GM18858 (cell line): ENCODE measurements at regions not wholly inside any gene's neighbourhood (a gene's known extent, or its start where the extent isn't known, plus 50 kb on each side); places are given as distances from the start of the nearest gene placed in this dataset.

ENCODE experiments used
- ATAC-seq: cut with Tn5 transposase; IDR thresholded peaks from one replicate; pipeline ENCODE4 v1.9.1; 2021; ENCODE audit not compliant: unreplicated experiment

DNA sequence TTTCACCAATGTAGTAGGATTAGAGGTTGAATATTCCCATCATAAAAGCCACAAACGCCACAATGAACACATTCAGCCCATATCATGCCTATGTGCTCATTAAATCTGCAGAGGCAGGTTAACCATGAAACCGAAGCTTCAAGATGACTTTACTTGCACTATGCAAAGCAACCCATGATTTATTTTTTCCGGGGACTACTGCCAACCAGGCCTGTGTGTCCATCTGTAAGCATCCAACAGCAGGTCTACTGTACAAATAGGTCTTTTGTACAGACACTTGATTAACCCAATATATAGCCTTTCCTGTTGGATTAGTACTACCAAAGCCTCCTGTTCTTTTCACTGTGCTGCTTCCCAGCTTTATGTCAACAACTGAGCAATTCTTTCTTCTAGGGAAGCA lies 104.9 kb upstream of the CDH10 start:
- no peak for ATAC-seq

DNA sequence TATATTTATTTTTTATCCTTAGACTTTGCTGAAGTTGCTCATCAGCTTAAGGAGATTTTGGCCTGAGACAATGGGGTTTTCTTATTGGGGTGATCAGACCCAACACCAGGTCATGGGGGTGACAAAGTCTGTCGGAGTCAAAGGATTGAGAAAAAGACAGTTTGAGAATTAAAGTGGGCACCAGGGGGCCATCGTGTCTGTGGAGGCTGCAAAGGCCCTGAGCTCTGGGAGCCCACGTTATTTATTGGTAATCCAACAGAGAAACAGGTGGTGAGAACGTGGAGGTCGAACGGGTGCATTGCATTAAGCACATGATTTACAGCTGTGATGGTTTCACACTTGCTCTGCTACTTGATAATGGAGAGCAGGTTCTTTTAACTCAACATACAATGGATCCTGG lies 102.5 kb upstream of the CDH10 start:
- no peak for ATAC-seq

DNA sequence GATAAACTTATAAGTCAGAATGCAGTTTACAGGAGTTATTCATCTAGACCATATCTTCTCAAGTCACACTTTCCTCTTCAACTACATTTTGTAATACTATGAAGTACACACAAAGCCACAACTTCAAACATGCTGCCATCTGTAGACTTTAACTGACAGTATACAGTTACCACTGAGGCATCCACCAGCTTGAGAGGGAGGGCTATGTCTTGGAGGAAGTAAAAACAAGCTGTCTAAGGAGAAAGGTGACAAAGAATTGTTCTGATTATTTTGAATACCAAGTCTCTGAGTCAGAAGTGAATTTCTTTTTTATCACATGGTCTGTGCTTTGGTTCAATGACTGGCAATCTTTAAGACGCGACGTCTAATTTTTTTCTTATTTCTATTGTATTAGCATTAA lies 97.6 kb upstream of the CDH10 start:
- no peak for ATAC-seq

DNA sequence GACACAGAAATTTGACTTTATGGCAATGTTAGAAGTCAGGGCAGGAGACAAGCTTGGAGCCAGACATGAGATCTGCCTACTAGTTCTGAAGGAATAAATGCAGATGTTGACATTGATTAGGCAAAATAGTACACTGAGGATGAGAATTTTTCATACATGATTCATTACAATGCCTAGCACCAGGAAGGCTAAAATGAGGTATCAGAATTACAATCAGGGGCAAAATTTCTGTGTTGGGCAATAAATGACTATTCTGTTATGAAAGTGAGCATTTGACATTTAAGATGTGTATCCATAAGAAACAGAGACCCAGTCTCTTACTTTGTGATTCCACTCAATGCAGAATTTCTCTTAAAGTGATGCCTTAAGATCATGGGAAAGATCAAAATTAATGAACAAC lies 92.4 kb upstream of the CDH10 start:
- ATAC-seq, result no peak

DNA sequence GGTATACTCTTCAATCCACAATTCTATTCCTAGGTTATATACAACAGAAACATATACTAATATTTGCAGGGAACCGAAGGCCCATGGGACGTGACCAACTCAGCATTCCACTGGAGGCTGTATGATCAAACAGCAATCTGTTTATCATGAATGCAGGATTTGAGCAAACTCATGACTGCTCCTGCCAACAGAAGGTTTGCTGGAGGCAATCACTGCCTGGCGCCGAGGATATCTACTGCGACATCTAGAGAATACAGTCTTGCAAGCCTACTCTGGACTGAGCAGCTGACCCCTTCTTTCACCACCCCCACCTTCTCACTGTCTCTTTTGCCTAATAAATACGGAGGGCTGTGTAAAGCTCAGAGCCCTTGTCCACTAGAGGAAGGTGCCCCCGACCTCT lies 90.5 kb upstream of the CDH10 start:
- no peak for ATAC-seq

DNA sequence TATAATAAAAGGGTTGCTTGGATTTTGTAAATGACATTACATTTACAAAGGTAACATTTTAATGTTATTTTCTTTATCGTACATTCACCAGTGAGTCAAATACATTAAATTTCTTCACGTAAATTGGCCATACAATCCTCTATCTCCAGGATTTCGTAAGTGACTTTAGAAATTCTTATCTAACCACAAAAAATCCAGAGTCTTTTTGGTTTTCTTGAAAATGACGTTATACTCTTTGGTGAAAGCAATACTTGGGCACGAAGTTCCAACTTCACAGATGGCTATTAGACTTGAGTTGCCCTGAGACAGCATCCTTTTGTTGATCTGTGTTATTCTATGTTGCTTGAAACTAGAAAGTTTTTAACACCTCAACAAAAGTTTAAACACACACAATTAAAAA lies 87.4 kb upstream of the CDH10 start:
- no peak for ATAC-seq

DNA sequence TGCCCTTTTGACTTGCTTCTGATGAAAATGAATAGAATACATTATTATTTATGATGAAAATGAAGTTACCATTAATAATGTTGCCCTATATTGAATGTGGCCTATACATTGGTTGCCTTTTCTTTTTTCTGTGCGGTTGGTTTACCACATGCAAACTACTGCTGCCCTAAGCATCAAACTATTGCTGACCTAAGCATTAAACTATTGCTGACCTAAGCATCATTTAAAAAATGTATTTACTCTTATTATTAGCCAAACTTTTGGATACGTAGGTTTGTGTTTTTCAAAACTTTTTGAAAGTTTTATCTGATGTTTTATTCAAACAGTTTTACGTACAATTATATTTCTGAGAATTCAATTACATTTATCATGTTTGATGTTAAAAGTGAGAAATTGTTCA lies 76.0 kb upstream of the CDH10 start:
- no peak for ATAC-seq

DNA sequence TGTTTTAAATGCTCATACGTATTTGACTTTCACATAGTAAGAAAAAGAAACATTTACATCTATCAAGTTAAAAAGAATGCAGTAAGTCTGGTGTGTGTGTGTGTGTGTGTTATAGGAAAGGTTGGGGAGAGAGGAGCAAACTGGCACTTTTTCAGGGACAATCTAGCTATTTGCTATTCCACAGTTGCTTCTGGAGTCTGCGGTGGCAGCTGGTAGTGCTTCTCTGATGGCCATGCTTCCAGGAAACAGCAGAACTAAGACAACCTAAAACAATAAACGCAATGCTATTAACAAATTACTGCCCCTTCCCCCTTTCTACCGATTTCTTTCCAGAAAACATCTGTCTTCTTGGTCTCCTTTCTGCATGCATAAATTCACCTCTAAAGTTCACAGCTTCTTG lies 70.0 kb upstream of the CDH10 start:
- no peak for ATAC-seq

DNA sequence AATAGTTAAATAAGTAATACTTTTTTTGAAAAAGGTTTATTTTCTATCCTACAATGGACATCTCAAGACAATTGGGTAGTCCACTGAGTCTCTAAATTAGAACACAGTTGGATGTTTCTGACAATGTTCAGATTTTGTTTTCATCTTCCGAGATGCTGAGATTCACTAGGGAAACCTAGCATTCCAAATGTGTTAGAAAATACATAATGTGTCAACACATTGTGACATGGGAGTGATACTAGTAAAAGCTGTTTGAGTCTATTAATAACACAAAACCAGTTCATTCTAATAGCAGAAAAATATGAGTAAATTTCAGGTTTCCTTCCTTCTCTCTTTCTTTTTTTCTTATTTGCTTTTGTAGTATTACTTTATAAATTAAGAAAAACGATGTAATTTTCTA lies 68.2 kb upstream of the CDH10 start:
- ATAC-seq, result no peak

DNA sequence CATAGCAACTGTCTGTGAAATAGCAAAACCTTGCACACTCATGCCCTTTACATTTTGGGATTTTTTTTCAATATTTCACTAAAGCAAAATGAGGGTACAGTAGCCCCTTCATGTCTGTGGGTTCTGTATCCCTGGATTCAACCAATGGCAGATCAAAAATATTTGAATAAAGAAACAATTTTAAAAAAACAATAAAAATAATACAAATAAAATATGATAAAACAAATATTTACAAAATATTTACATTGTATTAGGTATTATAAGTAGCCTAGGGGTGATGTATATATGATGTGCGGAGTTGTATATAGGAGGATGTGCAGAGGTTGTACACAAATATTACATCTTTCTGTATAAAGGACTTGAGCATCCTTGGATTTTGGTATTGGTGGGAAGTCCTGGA lies 67.3 kb upstream of the CDH10 start:
- ATAC-seq, result no peak

DNA sequence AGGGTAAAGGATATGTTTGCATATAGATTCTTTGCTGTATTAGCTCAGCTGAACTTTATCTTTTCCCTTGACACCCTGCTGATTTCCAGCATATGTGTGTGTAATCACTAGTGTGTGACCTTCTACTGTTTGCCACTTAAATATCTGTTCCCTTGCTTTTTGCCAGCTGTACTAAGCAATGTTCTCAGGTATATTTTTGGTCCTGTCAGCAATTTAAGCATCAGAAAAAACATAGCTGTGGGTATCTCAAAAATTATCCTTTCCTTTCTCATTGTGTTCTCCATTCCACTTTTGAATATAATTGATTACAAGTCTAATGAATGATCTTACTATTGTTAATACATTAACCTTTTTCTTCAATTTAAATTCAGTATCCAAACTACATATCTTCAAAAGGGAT lies 59.2 kb upstream of the CDH10 start:
- ATAC-seq, result no peak
